ENCODE measurements at regions not wholly inside any gene's neighbourhood (a gene's known extent, or its start where the extent isn't known, plus 50 kb on each side); places are given as distances from the start of the nearest gene placed in this dataset.

DNA sequence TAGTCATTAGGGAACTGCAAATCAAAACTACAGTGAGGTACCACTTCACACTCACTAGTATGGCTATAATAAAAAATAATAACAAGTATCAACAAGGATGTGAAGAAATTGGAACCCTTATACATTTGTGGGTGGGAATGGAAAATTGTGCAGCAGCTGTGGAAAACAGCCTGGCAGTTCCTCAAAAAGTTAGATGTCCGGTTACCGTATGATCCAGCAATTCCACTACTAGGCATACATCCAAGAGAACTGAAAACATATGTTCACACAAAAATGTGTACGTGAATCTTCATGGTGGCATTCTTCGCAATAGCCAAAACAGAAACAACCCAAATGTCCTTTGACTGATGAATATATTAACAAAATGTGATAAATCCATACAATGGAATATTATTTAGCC is 187.9 kb upstream of the LYSMD4 start:
- DNase-seq, result no peak

DNA sequence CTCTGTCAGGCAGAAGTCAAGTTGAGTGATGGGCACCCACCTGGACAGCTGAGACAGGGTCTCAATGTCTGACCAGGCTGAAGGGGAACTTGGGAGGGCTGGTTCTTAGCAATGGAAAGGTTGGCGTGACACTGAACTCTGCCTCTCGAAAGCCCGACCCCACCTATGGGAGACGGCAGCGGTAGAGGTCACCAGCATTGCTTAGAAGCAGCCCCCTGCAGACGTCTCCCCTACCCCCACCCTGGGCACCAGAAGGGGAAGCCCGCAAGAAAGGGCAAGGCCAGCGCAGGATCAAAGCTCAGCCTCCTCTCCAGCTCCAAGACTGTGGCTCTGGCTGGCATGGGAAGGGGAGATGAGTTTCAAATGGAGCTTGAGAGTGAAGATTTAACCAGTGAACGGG is 184.8 kb upstream of the LYSMD4 start:
- DNase-seq, result no peak

DNA sequence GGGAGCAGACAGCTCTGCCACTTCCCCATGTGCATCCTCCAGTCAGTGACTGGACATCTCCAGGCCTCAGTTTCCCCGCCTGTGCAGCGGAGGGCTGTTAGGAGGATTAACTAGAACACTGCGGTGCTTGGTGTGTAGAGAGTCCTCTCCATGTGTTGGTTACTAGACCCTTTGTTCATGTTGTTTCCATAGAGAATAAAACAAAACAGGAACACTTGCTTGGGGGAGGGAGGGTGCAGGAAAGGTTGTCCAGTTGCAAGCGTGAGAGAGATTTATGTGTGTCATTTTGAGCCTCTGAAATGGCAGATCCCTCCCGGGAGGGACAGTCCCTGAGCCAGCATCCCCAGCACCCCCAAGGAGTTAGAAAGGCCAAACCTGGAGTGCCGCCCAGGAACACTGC is 184.0 kb upstream of the LYSMD4 start:
- DNase-seq, result peak in 1 of 2 donors; percentile 20

DNA sequence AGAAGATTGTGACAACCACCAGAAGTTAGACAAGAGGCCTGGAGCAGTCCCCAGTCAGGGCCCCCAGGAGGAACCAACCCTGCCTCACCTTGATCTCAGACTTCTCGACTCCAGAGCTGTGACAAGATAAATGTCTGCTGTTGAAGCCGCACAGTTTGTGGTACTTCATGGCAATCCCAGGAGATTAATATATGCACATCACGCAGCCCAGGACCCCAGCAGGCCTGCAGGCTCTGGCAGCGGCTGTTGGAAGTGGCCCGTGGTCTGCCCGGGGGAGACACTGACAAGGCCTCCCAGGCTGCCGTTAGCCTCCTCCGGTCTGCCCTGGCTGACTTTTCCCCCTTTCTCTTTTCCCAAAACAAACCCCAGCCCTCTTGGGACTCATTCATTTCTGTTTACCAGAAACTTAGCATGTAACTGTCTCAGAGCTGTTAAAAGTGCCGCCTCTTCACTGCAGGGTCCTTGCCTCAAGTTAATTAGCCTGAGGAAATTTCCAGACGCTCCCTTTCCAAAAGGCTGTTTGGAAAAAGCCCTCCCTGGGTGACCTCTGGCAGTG is 183.5 kb upstream of the LYSMD4 start:
- DNase-seq, result no peak

DNA sequence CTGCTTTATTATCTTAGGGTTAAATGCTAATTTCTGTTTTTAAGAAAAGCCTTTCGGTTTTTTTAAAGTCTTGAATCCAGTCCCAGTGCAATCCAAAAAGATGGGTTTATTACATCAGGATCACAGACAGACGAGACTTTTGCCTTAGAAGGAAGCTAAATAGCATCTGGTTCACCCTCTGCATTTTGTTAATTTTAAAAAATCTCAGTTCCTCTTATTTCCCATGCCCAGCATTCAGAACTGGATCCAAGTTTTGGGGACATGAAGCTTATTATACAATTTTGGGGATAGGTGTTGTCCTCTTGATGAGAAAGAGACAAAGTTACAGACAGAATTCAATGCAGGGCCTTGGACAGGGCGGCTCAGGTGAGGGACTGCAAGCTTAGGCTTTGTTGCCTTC is 181.5 kb upstream of the LYSMD4 start:
- DNase-seq, result no peak

DNA sequence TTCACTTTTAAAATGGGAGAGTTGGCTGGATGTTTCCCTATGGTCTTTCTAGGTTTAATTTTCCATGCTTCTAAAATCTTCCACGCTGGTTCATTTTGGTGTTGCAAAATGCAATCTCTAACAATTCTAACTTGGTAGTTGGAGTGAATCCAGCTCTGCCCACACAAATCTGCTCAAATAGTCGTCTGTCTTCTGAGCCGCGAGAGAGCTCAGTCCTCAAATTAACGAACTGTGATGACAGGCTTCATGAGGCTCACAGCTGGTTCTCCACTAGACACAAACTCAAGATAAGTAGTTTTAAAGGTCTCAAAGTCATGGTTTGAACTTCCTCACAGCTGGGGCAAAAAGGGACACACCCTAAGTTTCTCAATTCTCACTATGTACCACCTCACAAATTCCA is 178.6 kb upstream of the LYSMD4 start:
- DNase-seq, result no peak

DNA sequence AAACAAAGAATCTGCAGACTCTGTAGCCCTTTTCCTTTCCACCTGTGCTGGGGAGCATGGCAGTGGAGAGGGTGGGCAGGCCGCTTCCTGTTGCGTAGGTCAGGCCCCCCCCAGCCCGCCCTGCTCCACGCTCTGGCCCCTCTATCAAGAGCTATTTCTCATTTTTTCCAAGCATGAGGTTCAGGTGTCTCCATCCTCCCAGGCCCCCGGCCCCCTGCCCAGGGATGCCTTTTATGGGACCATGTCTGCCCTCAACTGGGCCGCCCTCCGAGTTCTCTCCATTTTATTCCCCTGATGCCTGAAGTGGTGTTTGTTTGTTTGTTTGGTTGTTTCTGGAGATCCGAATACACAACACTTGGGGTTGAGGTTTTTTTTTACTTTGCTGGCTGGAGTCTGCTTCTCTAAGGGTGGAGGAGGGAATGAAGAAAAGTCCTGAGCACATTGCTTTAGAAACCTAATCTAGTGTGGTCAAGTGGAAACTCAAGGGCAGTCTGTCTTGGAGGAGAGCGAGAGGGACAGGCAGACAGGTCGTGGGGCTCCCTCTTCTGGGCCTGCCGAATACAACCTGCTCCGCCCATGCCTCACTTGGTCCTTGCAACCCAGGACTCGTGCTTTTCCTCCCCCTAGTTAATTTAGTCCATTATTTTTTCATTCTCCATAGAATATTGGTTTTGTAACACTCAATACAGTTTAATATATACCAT is 176.5 kb upstream of the LYSMD4 start:
- no peak for DNase-seq

DNA sequence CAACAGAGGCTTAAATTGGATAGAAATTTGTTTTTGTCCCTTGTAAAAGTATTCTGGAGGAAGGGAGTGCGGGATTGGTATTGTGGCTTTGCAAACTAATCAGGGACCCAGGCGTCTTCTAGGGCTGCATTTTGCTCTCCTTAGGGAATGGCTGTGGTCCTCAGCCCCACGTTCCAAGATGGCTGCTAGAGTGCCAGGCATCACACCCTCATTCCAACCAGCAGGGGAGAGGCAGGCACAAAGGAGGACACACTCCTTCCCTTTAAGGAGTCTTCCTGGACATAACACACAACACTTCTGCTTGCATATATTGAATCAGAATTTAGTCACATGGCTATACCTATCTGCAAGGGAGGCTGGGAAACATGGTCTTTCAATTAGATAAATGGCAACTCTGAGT is 174.5 kb upstream of the LYSMD4 start:
- no peak for DNase-seq

DNA sequence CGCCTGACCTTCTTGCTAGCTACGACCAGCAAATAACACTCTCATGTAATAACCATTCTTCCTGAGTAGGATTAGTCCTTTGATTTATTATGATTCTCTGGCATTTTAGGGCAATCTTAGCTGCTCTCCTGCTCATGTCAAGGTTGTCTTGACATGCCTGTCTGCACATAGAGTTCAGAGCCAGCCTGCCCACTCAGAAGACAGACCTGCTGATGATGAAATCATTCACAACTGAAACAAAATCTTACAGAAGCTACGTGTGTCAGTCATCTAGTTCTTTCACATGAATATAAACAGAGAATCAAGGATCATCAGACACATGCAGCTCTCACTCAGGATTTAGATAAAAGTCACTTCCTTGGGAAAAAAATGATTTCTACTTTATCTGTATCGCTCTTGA is 173.6 kb upstream of the LYSMD4 start:
- no peak for DNase-seq

DNA sequence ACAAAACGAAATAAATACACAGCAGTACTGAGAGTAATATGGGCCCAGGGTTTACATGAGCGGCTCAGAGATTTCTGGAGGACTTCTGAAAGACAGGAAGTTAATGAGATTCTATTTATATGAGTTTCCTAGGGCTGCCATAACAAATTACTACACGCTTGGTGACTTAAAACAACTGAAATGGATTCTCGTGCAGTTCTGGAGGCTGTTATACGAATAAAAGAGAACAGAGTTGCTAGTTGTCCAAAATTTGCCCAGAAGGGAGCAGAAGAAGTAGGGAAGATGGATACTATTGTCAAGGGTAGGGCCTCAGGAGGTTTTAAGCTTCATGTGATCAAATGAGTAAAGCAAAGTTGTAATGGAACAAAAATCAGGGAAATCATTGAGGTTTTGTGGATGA is 173.1 kb upstream of the LYSMD4 start:
- no peak for DNase-seq

DNA sequence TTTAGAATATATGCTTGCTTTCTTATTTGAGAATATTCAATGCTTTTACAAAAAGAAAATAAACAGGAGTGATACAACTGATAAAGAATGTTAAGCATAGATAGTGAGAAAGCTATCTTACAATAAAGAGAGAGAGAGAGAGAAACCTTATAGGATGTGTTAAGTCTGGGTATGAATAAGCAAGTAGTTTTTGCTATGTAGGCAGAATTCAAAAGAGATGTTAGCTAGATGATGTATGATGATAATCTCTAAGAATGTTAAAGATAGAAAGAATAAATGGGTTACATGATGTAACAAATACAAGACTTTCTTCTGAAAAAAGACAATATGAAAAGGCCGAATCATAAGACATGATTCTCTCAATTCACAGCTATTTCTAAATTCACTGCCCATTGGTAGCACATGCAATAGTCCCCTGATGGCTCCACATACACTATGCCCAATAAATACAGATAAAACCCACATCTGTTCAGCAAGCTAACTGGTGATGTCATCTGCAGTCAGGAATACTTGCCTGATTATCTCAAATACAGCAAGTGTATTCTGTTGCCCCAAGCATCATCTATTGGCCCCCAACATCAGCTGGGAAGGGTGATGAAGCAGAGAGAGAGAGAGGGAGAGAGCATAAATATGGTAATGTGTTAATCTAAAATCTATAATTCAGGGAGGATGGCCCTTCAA is 169.2 kb upstream of the LYSMD4 start:
- no peak for DNase-seq

DNA sequence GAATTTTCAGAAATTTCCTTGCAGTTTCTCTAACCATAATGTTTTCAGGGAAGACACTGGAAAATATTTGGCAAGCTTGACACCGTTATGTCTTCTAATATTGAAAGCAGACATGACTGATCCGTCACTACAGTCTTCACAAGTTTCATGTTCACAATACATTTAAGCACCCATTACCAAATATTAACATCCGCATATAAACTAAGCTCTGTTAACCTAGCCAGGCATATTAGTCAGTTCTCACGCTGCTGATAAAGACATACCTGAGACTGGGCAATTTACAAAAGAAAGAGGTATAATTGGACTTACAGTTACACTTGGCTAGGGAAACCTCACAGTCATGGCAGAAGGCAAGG is 162.7 kb upstream of the LYSMD4 start:
- no peak for DNase-seq

DNA sequence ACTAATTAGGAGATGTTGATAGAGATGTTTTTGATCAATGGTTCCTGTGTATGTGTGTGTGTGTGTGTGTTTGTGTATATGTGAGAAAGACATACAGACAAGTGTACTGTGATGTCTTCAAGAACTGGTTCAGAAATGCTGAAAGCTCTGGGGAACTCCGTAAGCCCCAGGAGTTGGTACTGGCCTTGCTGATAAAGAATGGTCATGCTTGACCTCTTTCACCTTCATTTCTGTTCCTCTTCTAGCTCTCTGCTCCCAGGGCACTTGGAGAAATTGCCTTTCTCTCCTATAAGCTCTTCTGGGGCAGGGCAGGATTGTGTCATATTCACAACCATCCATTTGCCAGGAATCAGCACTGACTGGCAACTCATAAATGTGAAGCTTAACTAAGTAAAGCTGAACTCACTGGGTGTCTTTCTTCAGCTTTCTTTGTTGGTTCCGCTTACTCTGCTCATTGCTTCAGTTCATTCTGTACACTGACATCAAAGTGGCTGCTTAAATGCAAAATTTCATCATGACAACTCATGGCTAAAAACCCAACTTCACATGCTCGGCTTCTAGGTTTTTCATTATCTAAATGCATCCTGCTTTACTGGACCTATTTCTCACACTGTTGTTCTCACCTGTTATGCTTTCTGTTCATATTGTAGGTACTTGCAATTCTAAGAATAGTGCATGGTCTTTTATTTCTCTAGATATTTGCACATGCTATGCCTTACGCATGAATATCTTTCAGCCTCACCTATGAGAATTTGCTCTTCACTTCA is 162.1 kb upstream of the LYSMD4 start:
- DNase-seq, result no peak

DNA sequence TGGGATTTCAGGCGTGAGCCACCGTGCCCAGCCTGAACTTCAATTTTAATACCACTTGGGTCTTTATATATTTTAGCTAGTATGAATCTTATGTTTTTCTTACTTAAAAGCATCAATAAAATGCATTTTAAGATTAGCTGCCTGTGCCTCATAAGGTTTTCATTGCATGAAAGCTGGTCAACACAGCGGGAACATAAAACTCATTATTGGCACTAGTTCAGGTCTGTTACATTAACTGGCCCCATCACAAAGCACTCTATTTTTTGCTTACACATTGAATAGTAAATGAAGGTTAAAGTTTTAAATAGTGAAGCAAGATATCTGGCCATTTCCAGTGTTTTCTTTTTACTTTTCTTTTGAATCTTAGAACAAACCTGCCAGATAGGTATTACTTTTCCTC is 145.6 kb upstream of the LYSMD4 start:
- no peak for DNase-seq

DNA sequence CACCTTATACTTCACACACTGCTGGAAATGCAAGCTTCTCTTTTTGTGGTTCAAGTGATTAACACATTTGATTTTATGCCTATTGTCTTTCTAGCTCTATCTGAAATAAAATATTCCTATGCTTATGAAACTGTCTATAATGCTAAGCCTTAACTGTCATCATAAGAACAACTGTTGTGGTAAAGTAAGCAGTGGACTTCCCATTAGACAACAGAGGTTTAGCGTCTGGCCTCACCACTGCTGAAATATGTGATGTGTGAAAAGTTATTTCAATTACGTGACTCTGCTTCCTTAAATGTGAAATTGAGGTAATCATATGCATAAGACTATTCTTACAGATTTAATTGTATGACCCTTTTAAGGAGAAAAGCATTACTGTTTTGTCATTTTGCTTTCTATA is 140.2 kb upstream of the LYSMD4 start:
- no peak for DNase-seq

DNA sequence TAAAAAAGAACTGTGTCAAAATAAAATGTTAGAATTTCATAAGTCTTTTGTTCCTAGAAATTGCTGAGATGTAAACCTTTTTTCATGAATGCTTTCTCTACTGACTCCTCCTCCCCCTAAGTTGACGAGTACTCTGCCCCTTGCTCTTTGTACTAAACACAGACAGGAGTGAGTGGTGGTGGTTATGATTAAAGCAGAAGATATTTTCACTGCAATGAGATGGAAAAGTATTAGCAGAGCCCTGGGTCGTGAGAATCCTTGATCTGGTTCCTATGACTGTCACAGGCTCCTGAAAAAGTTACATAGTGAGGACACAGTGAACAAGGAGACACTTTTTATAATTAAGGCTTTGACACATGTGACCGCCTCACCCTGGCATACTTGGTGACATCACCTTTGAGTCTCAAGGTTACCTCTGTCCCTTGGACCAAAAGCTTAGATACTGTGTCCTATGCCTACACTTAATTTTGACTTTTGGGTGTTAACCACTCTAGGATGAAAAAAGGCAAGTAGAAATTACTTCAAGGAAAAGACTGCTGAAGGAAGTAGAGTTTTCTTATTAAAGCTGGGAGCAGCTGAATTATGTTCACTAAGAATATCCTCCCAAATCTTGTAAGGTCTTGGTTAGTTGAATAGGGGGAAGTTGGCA is 130.4 kb upstream of the LYSMD4 start:
- no peak for DNase-seq

DNA sequence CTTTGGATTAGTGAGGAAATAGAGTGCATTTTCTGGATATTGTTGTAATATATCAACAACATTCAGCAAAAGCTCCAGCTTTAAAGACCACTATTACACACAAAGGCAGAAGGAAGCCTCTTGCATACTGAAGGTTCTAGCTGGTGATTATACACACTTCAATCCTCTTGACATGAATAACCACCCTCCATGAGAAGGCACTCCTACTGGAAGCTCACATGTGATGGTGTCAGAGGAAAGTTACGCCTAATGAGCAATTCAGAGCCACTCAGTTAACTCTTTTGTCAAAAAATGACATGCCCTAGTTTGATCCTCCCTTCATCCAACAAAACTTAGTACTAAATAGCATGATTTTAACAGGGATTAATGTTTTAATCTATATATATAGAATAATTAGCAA is 124.6 kb upstream of the LYSMD4 start:
- no peak for DNase-seq

DNA sequence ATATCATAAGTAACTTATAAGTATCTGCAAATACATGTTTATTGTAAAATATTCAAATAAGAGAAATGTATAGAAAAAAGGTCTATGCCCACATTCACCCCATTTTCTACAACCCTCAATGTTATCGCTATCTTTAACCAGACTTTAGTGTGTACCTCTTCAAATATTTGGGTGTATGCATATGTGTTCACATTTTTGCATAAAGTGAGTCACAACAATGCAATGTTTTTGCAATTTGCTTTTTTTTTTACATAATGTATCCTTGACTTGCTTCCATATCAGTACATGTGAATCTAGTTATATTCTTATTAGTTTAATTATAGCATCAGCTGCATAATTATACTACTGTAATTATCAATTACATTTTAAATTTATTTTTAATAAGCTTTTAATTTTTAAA is 117.3 kb upstream of the LYSMD4 start:
- DNase-seq, result no peak

DNA sequence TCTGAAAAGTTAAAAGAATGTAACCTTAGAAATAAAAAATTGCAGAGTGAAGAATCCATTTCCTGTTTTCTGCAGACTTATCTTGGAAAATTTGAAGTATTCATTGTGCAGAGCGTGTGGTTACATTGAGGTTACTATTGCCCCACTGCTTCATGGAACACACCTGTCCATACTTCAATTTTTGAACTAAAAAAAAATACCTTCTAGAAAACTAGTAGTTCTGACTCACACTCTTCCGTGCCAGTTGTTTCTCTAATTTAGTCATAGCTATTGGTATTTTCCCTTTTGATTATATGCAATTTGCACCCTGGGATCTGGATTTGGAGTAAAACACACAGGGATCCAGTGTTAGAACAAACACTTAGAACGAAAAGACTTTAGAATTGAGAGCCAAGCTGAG is 111.8 kb upstream of the LYSMD4 start:
- no peak for DNase-seq

DNA sequence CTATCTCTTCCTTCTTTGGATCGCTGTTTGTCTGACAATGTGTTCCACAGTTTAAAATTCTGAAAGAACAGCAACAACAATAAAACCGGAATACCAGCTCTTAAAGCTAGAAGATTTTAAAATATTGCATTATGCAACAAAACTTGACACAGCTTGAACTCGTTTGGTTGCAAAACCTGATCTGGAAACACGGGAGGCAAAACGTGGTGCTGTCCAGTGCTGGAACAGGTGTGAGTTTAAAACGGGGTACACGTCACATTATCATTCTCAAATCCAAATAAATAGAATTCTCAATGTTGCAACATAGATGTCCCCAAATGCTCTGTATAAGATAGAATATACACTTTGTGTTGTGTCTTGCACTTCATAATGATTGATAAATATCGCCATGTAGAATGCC is 110.9 kb upstream of the LYSMD4 start:
- DNase-seq, result no peak

DNA sequence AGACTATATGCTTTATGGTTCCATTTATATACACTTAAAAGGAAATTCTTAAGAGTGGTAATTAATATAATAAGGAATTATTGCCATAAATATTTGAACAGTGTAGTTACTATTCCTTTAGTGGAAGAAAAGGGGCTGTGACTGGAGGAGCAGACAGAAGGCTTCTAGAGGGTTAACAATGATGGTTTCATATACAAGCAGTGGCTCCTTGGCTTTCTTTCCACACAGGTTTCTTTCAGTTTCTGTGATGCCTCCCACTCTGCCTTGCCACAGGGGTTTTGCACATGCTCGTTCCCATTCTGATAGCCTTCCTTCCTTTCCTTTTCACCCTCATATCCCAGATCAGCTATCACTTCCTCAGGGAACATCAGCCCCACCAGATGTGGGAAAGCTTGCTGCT is 108.8 kb upstream of the LYSMD4 start:
- DNase-seq, result no peak

DNA sequence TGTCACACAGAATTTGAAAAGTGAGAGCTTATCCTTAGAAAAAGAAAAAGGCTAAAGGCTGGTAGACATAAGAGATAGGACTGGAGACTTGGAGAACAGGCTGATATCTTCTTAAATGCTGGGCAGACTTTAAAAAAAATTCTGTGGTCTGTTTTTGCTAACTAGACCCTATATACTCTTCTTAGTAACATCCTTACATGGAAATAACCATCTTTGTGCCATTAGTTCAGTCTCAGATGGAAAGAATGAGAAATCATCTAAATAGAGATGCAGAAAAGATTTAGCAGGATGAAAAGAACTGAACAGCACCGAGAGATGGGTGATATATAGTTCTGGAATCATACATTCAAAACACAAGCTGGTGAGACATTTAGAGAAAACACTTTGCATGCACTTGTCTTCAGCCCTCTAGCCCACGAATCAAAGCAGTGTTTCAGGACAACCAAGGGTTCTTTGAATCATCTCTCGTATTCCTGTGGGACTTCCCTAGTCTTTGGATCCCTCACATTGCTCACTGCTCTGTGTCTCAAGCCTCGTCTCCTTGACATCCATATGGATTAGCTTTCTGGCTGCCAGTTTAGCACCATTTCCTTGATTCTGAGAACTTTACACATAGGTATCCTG is 93.0 kb upstream of the LYSMD4 start:
- DNase-seq, result no peak

DNA sequence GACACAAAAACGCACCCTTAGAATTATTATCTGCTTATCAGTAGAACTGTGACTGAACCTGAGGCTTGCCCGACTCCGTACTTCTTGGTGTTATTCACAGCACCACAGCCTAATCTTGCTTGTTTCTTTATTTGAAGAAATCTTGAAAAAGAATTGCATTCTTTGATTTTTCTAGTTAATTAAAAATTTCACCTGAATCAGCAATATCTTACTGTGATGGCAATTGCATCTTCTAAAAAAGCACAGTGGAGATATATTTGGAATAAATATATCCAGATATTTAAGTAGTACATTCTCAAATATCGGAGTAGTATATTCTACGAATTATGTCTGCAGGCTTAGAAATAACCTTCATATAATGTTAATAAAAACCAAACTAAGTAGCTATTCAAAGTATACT is 90.1 kb upstream of the LYSMD4 start:
- DNase-seq, result no peak
